Endothelial cell of umbilical vein (primary cell): ENCODE measurements at regions not wholly inside any gene's neighbourhood (a gene's known extent, or its start where the extent isn't known, plus 50 kb on each side); places are given as distances from the start of the nearest gene placed in this dataset.

Experiments
- BruUV-seq: library from RNA; stranded (reverse); fragments of 400-500 nt; replicated peaks from 2 replicates; lab custom pipeline; 2021; lab: Mats Ljungman, UMichigan
- CTCF ChIA-PET: fragments of 300-600, 350-600 bp; sonication (Branson Sonifier 250); formaldehyde crosslinking; loops from one replicate; lab custom pipeline; 2021; ENCODE audit warnings: antibody characterized with exemption, inconsistent platforms; lab: Charles Lee
- POLR2A ChIA-PET: fragments of 300-600, 350-600 bp; sonication (Branson Sonifier 250); formaldehyde crosslinking; loops from one replicate; lab custom pipeline; 2021; ENCODE audit warnings: antibody characterized with exemption, inconsistent platforms; lab: Charles Lee
- DNase-seq: peaks from one replicate; pipeline ENCODE4 v3.0.0-alpha.2; 2011; ENCODE audit warnings: low read depth, low spot score
- FAIRE-seq: peaks from 2 replicates; lab custom pipeline; 2011; peaks lifted over from hg19 to GRCh38; lab: Jason Lieb, UNC
- H2AFZ ChIP-seq: 2 replicates; pipeline ENCODE4 v1.6.0; 2012; ENCODE audit warnings: low read depth, low read length, control low read depth, inconsistent platforms
- H3K27ac ChIP-seq: 2 replicates; pipeline ENCODE4 v1.5.1; 2011; ENCODE audit warnings: low read depth, mild to moderate bottlenecking, control low read depth, low read length, moderate library complexity; ENCODE audit not compliant: insufficient read depth
- H3K27me3 ChIP-seq, 2 experiments: 2 replicates each; pipeline versions ENCODE4 v1.6.0 to v1.6.1; 2011; ENCODE audit warnings: low read length in 2 of 2, mixed read lengths in 1 of 2; ENCODE audit not compliant: control insufficient read depth in 2 of 2, insufficient read depth in 2 of 2
- H3K36me3 ChIP-seq, 2 experiments: 2 replicates in 1 of 2; 3 replicates in 1 of 2; pipeline ENCODE4 v1.5.1; 2011; ENCODE audit warnings: low read length in 2 of 2, mild to moderate bottlenecking in 1 of 2, moderate library complexity in 1 of 2; ENCODE audit not compliant: control insufficient read depth in 2 of 2, insufficient read depth in 2 of 2; ENCODE audit errors: extremely low read depth in 1 of 2
- H3K4me1 ChIP-seq: 3 replicates; pipeline ENCODE4 v1.5.1; 2011; ENCODE audit warnings: mild to moderate bottlenecking, low read length; ENCODE audit not compliant: control insufficient read depth, insufficient read depth; ENCODE audit errors: extremely low read depth
- H3K4me2 ChIP-seq: 2 replicates; pipeline ENCODE4 v1.6.1; 2011; ENCODE audit warnings: low read length, control low read depth, mixed read lengths; ENCODE audit not compliant: insufficient read depth
- H3K4me3 ChIP-seq, 3 experiments: fragments of 200-600 bp in 1 of 3; sonication (generic), shearing (Covaris generic) in 1 of 3; replicated peaks in 1 of 3; 2 replicates each; pipeline ENCODE4 v1.5.1; 2011 to 2016; ENCODE audit warnings: control low read depth in 3 of 3, low read length in 3 of 3, mild to moderate bottlenecking in 2 of 3, inconsistent platforms in 1 of 3, low read depth in 1 of 3, moderate library complexity in 1 of 3; ENCODE audit not compliant: insufficient read depth in 1 of 3
- H3K79me2 ChIP-seq: 2 replicates; pipeline ENCODE4 v1.6.0; 2012; ENCODE audit warnings: low read length, inconsistent platforms; ENCODE audit not compliant: control insufficient read depth, insufficient read depth
- H3K9ac ChIP-seq: replicated peaks from 2 replicates; pipeline ENCODE3; 2011; ENCODE audit warnings: low read length, control low read depth; ENCODE audit not compliant: insufficient read depth; ENCODE audit errors: extremely low read depth
- H3K9me1 ChIP-seq: replicated peaks from 3 replicates; pipeline ENCODE4 v1.6.0; 2011; ENCODE audit warnings: mild to moderate bottlenecking, low read length; ENCODE audit not compliant: control insufficient read depth, insufficient read depth; ENCODE audit errors: extremely low read depth
- H3K9me3 ChIP-seq: replicated peaks from 2 replicates; pipeline ENCODE4 v1.5.1; 2012; ENCODE audit warnings: low read length, inconsistent platforms; ENCODE audit not compliant: control insufficient read depth, insufficient read depth
- H4K20me1 ChIP-seq: replicated peaks from 2 replicates; pipeline ENCODE3; 2011; ENCODE audit warnings: mild to moderate bottlenecking, low read length; ENCODE audit not compliant: control insufficient read depth, insufficient read depth; ENCODE audit errors: extremely low read depth
- EZH2 ChIP-seq: IDR thresholded peaks from 2 replicates; pipeline ENCODE4 v1.6.1; 2012; ENCODE audit warnings: borderline replicate concordance, low read depth, mild to moderate bottlenecking, moderate library complexity, low read length, inconsistent platforms; ENCODE audit not compliant: severe bottlenecking
- FOS ChIP-seq: IDR thresholded peaks from 2 replicates; pipeline ENCODE4 v1.6.1; 2011; ENCODE audit warnings: mild to moderate bottlenecking, low read length, moderate library complexity, borderline replicate concordance; ENCODE audit not compliant: insufficient read depth
- GATA2 ChIP-seq: IDR thresholded peaks from 2 replicates; pipeline ENCODE4 v1.7.0; 2011; ENCODE audit warnings: low read depth, mild to moderate bottlenecking, moderate library complexity, mixed read lengths, low read length; ENCODE audit not compliant: insufficient read length, insufficient read depth
- JUN ChIP-seq: IDR thresholded peaks from 2 replicates; pipeline ENCODE4 v1.6.1; 2011; ENCODE audit warnings: borderline replicate concordance, low read depth; ENCODE audit not compliant: insufficient read length, insufficient read depth
- MYC ChIP-seq: IDR thresholded peaks from one replicate; pipeline ENCODE4 v1.6.1; 2011; ENCODE audit warnings: mild to moderate bottlenecking, low read depth, low read length
- POLR2A ChIP-seq: IDR thresholded peaks from 2 replicates; pipeline ENCODE4 v1.6.1; 2012; ENCODE audit warnings: low read depth, mild to moderate bottlenecking, control low read depth, low read length
- POLR2AphosphoS5 ChIP-seq: IDR thresholded peaks from 2 replicates; pipeline ENCODE4 v1.6.1; 2012; ENCODE audit warnings: low read depth, mild to moderate bottlenecking, control low read depth, low read length, moderate library complexity; ENCODE audit not compliant: insufficient read depth
- dilution Hi-C: fragments of 300-500 bp; cut with MboI; formaldehyde crosslinking; loops from one replicate; pipeline ENCODE4 v1.15.0; 2019; ENCODE audit warnings: low sequenced_read_pairs; ENCODE audit not compliant: extremely low pct_ligation_motif_present
- intact Hi-C: fragments of 100-400 bp; cut with micrococcal nuclease; formaldehyde crosslinking; loops from one replicate; pipeline ENCODE4 v1.10.0; 2022
- TF ChIP-seq, protein P1 (sequence below): IDR thresholded peaks from 2 replicates; pipeline ENCODE4 v1.6.1; 2011; ENCODE audit not compliant: insufficient read depth, insufficient read length
- TF ChIP-seq, protein P2 (sequence below), 2 donors: IDR thresholded peaks; 1 replicate in 1 of 2; 2 replicates in 1 of 2; pipeline ENCODE4 v1.5.1; 2011; ENCODE audit warnings: low read length in 2 of 2, mild to moderate bottlenecking in 2 of 2, moderate library complexity in 2 of 2, control low read depth in 1 of 2, inconsistent platforms in 1 of 2, low read depth in 1 of 2; ENCODE audit not compliant: insufficient read depth in 1 of 2; ENCODE audit errors: extremely low read depth in 1 of 2

DNA sequence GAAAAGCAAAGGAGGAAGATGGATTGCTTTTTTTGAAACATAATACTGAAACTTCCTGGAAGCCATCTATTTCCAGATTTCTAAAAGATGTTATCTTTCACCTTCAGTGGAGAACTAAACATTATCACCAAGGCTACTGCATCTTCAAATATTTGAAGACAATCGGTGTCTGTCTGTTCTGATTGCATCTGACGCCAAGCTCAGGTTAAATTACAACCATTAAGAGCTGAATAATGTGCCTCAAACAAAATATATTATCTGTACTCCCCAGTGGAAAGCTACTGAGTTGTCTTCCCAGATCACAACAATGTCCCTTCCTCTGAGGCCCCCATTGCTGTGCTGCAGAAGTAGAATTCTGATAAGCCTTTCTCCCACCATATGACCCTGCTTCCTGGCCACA is 342.3 kb downstream of the PLK2 start:
- Histone ChIP-seq H3K27ac (no peak overlapping the region), H3K9ac (no peak overlapping the region), H3K4me1 (no peaks in the 10 kb centered on the region), H3K27me3 (no peaks in the 10 kb centered on the region), H3K9me1 (no peaks in the 10 kb centered on the region), H3K4me2 (no peak overlapping the region), H3K36me3 (no peaks in the 10 kb centered on the region), H3K79me2 (no peaks in the 10 kb centered on the region), H4K20me1 (no peaks in the 10 kb centered on the region), H3K9me3 (no peaks in the 10 kb centered on the region), H3K4me3 (no peak overlapping the region), H2AFZ (no peak overlapping the region)
- DNase-seq (no peak), FAIRE-seq (no peak)
- dilution Hi-C loops: no loop called here
- CTCF ChIA-PET: interaction anchor here (1.8 kb wide), 1 partner anchor 10 kb away, joined by 6 read pairs; no protein-coding TSS in a partner anchor
- intact Hi-C loops: no loop called here
- POLR2A ChIA-PET: no interaction called here
- no TSS peak for BruUV-seq
- TF ChIP-seq EZH2: no peak
- TF ChIP-seq POLR2A: no peak
- TF ChIP-seq, protein P1, sequence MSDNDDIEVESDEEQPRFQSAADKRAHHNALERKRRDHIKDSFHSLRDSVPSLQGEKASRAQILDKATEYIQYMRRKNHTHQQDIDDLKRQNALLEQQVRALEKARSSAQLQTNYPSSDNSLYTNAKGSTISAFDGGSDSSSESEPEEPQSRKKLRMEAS: no peak
- TF ChIP-seq GATA2: no peak
- TF ChIP-seq FOS: no peak
- TF ChIP-seq MYC: no peak
- no peak for TF ChIP-seq POLR2AphosphoS5
- TF ChIP-seq JUN: no peak
- TF ChIP-seq, protein P2, sequence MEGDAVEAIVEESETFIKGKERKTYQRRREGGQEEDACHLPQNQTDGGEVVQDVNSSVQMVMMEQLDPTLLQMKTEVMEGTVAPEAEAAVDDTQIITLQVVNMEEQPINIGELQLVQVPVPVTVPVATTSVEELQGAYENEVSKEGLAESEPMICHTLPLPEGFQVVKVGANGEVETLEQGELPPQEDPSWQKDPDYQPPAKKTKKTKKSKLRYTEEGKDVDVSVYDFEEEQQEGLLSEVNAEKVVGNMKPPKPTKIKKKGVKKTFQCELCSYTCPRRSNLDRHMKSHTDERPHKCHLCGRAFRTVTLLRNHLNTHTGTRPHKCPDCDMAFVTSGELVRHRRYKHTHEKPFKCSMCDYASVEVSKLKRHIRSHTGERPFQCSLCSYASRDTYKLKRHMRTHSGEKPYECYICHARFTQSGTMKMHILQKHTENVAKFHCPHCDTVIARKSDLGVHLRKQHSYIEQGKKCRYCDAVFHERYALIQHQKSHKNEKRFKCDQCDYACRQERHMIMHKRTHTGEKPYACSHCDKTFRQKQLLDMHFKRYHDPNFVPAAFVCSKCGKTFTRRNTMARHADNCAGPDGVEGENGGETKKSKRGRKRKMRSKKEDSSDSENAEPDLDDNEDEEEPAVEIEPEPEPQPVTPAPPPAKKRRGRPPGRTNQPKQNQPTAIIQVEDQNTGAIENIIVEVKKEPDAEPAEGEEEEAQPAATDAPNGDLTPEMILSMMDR (IDR thresholded peaks at IDR 0.05; ENCODE audit: extremely low read depth in 1 of 2, insufficient read depth in 1 of 2, low read depth in 1 of 2, low read length in 2 of 2): no peak
